Sigmoid colon (tissue), 6 donors: ENCODE measurements at regions not wholly inside any gene's neighbourhood (a gene's known extent, or its start where the extent isn't known, plus 50 kb on each side); places are given as distances from the start of the nearest gene placed in this dataset.

Experiments used
- DNase-seq: peaks from one replicate; pipeline ENCODE4 v3.0.0-alpha.2; 2019
- H3K27ac ChIP-seq, 4 donors: fragments of 200-600 bp; sonication (generic); one replicate each; pipeline ENCODE4 v1.5.1; 2016 to 2019; ENCODE audit warnings: mild to moderate bottlenecking in 1 of 4
- H3K27me3 ChIP-seq, 3 donors: fragments of 200-600 bp; sonication (generic); one replicate each; pipeline ENCODE4 v1.5.1; 2019; ENCODE audit warnings: mild to moderate bottlenecking in 1 of 3
- H3K36me3 ChIP-seq, 4 donors: fragments of 200-600 bp; sonication (generic); one replicate each; pipeline ENCODE4 v1.5.1; 2016 to 2019
- H3K4me1 ChIP-seq, 4 donors: fragments of 200-600 bp; sonication (generic); one replicate each; pipeline ENCODE4 v1.5.1; 2017 to 2019
- H3K4me3 ChIP-seq, 4 donors: fragments of 200-600 bp; sonication (generic); one replicate each; pipeline ENCODE4 v1.5.1; 2017 to 2019; ENCODE audit warnings: mild to moderate bottlenecking in 2 of 4, moderate library complexity in 1 of 4
- H3K9me3 ChIP-seq, 4 donors: fragments of 200-600 bp in 3 of 4; sonication (generic) in 3 of 4; one replicate each; pipeline versions ENCODE4 v1.5.1 to v1.6.1; 2013 to 2019
- CTCF ChIP-seq, 4 experiments: fragments of 450-650 bp in 3 of 4; fragments of 200-600 bp in 1 of 4; IDR thresholded peaks; one replicate each; pipeline ENCODE4 v1.5.1; 2016 to 2019; ENCODE audit warnings: antibody characterized with exemption in 4 of 4, mild to moderate bottlenecking in 3 of 4, moderate library complexity in 2 of 4
- EP300 ChIP-seq, 4 donors: sonication (generic); formaldehyde crosslinking; IDR thresholded peaks; one replicate each; pipeline ENCODE4 v1.6.1; 2017; ENCODE audit warnings: antibody characterized with exemption in 4 of 4
- POLR2A ChIP-seq, 2 donors: fragments of 450-650 bp; IDR thresholded peaks; one replicate each; pipeline ENCODE4 v1.6.1; 2016; ENCODE audit warnings: antibody characterized with exemption in 2 of 2, mild to moderate bottlenecking in 2 of 2, moderate library complexity in 2 of 2
- POLR2AphosphoS5 ChIP-seq, 4 donors: sonication (generic); formaldehyde crosslinking; IDR thresholded peaks; one replicate each; pipeline ENCODE4 v1.6.1; 2017; ENCODE audit warnings: antibody characterized with exemption in 4 of 4
- WGBS, 2 donors: extraction: QIAGEN DNeasy Blood & Tissue Kit; methylation state at CpG; one replicate each; pipeline ENCODE4 v1.1.7; 2013; 5-methylcytosine and 5-hydroxymethylcytosine counted together
- intact Hi-C: fragments of 100-400 bp; cut with DNase I; formaldehyde crosslinking; loops from one replicate; pipeline ENCODE4 v1.15.1; 2023
- donor health status: healthy with polysubstance abuse.
- donor health status: healthy.

DNA sequence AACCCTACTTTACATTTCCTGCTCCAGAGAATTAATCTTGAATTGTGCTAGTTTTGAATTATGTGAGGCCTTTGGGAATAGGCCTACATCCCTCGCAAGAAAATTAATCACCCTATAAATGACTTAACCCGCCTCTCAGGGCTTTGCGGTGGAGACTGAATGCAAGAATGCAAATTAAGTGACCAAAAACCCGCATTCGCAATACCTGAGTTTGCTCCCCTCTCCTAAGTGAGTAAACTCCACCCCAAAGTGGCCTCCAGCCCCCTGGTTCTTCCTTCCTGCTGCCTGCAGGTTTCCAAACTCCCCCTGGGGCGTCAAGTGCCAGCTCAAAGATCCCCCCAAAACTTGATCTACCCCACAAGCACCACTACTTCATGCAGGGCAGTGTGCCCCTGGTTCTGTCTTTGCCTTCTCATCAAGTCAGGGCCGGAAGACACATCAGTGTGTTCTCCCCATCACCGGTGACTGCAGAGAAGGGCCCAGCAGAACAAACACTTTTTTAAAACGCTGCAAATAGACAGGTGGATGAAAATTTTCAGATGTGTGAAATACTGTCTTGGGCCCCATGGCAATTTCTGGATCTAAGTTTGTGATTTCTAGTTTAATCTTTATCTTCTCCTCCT lies 644.7 kb downstream of the VRK1 start:
- no peaks in the 10 kb centered on the region for H3K4me1 ChIP-seq
- intact Hi-C loops = no loop called here
- WGBS, 2 donors = 83 to 89% methylated on average over 9 of the region's 9 CpGs
- DNase-seq = no peak
- no peaks in the 10 kb centered on the region for H3K36me3 ChIP-seq
- H3K9me3 ChIP-seq = no peaks in the 10 kb centered on the region
- no peak for TF ChIP-seq POLR2AphosphoS5 (IDR thresholded peaks at IDR 0.05)
- TF ChIP-seq POLR2A (IDR thresholded peaks at IDR 0.05) = no peak
- no peak for TF ChIP-seq EP300 (IDR thresholded peaks at IDR 0.05)
- no peak for TF ChIP-seq CTCF (IDR thresholded peaks at IDR 0.05)
- no peak overlapping the region for H3K27ac ChIP-seq
- no peak overlapping the region for H3K4me3 ChIP-seq
- no peaks in the 10 kb centered on the region for H3K27me3 ChIP-seq

DNA sequence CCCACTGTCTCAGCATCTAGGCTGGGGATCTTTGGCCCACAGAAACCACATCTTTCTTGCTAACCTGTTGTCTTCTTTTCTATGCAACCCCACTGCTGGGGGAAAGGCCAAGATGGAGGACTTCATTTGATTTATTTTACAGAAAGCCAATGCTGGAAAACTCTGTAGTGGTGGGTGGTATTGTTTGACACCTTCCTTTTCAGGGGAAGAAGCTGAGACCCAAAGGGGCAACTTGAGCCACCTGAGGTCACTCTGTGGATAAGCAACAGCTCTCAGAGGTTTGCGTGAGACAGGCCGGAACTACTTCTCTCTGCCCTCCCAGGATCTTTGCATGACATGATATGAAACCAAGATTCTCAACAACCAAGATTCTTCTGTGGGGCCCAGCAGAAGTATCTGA lies 645.2 kb downstream of the VRK1 start:
- DNase-seq = no peak
- no peaks in the 10 kb centered on the region for H3K27me3 ChIP-seq
- no peaks in the 10 kb centered on the region for H3K36me3 ChIP-seq
- no peaks in the 10 kb centered on the region for H3K4me1 ChIP-seq
- TF ChIP-seq EP300 (IDR thresholded peaks at IDR 0.05) (no peak), POLR2AphosphoS5 (IDR thresholded peaks at IDR 0.05) (no peak), POLR2A (IDR thresholded peaks at IDR 0.05) (no peak), CTCF (IDR thresholded peaks at IDR 0.05) (no peak)
- no peak overlapping the region for H3K27ac ChIP-seq
- WGBS, 2 donors = 79 to 91% methylated on average over 2 of the region's 2 CpGs
- no peak overlapping the region for H3K4me3 ChIP-seq
- intact Hi-C loops = no loop called here
- no peaks in the 10 kb centered on the region for H3K9me3 ChIP-seq

DNA sequence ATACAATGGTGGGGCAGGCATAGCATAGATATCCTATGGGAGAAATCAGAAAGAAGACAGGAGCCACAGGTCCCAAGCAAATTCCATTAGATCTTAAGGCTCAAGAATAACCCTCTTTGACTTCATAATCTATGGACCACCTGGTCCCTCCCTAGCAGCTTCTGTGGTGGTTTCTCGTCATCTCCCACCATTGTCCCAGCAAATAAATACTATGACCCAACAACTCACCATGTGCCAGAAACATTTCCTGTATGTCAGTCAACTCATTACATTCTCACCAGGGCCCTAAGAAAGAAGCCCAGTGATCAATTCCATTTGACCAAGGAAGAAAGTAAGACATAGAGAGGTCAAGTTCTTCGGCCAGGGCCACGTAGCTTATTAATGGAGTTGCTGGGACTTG lies 646.2 kb downstream of the VRK1 start:
- intact Hi-C loops = no loop called here

DNA sequence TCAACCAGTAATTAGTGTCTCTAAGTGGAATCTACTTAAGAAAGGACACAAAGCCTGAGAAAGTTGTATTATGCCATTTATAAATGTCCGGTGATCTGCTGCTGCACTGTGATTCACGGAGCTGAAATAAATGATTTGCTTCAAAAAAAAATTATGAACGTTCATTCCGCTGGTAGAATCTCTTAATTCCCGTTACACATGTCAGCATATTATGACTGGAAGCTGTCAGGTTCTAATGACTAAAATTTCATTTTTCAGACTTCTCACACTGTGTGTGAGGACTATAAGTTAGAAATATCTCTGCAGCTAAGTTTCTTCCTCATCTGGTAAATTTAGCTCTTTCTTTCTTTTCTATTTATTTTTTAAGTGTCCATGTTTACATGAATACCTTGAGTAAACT lies 647.1 kb downstream of the VRK1 start:
- intact Hi-C loops = no loop called here
- Histone ChIP-seq H3K36me3 (no peaks in the 10 kb centered on the region), H3K27ac (no peak overlapping the region), H3K9me3 (no peaks in the 10 kb centered on the region), H3K4me3 (no peak overlapping the region), H3K27me3 (no peaks in the 10 kb centered on the region), H3K4me1 (no peaks in the 10 kb centered on the region)
- no peak for DNase-seq
- 88 to 91% methylated on average over 5 of the region's 5 CpGs for WGBS, 2 donors
- TF ChIP-seq CTCF (IDR thresholded peaks at IDR 0.05) (no peak), POLR2A (IDR thresholded peaks at IDR 0.05) (no peak), POLR2AphosphoS5 (IDR thresholded peaks at IDR 0.05) (no peak), EP300 (IDR thresholded peaks at IDR 0.05) (no peak)

More for the DNA sequence above, 646.2 kb downstream of the VRK1 start:
- H3K9me3 ChIP-seq = no peaks in the 10 kb centered on the region
- TF ChIP-seq CTCF (IDR thresholded peaks at IDR 0.05) = no peak
- no peak for TF ChIP-seq POLR2AphosphoS5 (IDR thresholded peaks at IDR 0.05)
- TF ChIP-seq POLR2A (IDR thresholded peaks at IDR 0.05) = no peak
- TF ChIP-seq EP300 (IDR thresholded peaks at IDR 0.05) = no peak
- H3K4me1 ChIP-seq = no peaks in the 10 kb centered on the region
- no peak overlapping the region for H3K4me3 ChIP-seq
- no peaks in the 10 kb centered on the region for H3K36me3 ChIP-seq
- no peaks in the 10 kb centered on the region for H3K27me3 ChIP-seq
- no peak for DNase-seq
- 73 to 90% methylated on average over 3 of the region's 3 CpGs for WGBS, 2 donors
- H3K27ac ChIP-seq = no peak overlapping the region

GRCh38 chr14:97445367-97445766 lies 648.2 kb downstream of the VRK1 start:
- Histone ChIP-seq H3K27me3 (no peaks in the 10 kb centered on the region), H3K27ac (no peak overlapping the region), H3K4me3 (no peak overlapping the region), H3K36me3 (no peaks in the 10 kb centered on the region), H3K9me3 (no peaks in the 10 kb centered on the region), H3K4me1 (no peaks in the 10 kb centered on the region)
- TF ChIP-seq POLR2A (IDR thresholded peaks at IDR 0.05) = no peak
- no peak for TF ChIP-seq EP300 (IDR thresholded peaks at IDR 0.05)
- no peak for TF ChIP-seq POLR2AphosphoS5 (IDR thresholded peaks at IDR 0.05)
- TF ChIP-seq CTCF (IDR thresholded peaks at IDR 0.05) = no peak
- WGBS, 2 donors = 81 to 84% methylated on average over 7 of the region's 7 CpGs
- intact Hi-C loops = no loop called here
- DNase-seq = no peak
